GM12878 (cell line): ENCODE measurements at regions not wholly inside any gene's neighbourhood (a gene's known extent, or its start where the extent isn't known, plus 50 kb on each side); places are given as distances from the start of the nearest gene placed in this dataset.

Source experiments
- ATAC-seq: fragments of 200-7000 bp; cut with Tn5 transposase; 3 replicates; pipeline ENCODE4 v1.9.1; 2020; ENCODE audit warnings: mild to moderate bottlenecking, moderate library complexity
- BruUV-seq: library from RNA; stranded (reverse); fragments of 400-500 nt; replicated peaks from 2 replicates; lab custom pipeline; 2021; lab: Mats Ljungman, UMichigan
- CTCF ChIA-PET: fragments of 300-600 bp; sonication (Branson Sonifier 250); formaldehyde crosslinking; extraction: SDS; loops from one replicate; lab custom pipeline; 2021; ENCODE audit warnings: inconsistent platforms; lab: Yijun Ruan, JAX
- POLR2A ChIA-PET: fragments of 350-600 bp; formaldehyde crosslinking; extraction: SDS; loops from one replicate; lab custom pipeline; 2021; ENCODE audit warnings: inconsistent platforms; lab: Charles Lee
- RAD21 ChIA-PET: fragments of 300-600 bp; sonication (Branson Sonifier 250); formaldehyde crosslinking; loops from one replicate; lab custom pipeline; 2023; ENCODE audit warnings: antibody characterized with exemption; ENCODE audit not compliant: unreplicated experiment; lab: Charles Lee
- SMC1A ChIA-PET: fragments of 300-600 bp; sonication (Branson Sonifier 250); formaldehyde crosslinking; loops from one replicate; lab custom pipeline; 2023; ENCODE audit not compliant: unreplicated experiment, uncharacterized antibody; lab: Charles Lee
- DNase-seq: peaks from one replicate; pipeline ENCODE4 v3.0.0-alpha.2; 2011; ENCODE audit warnings: low read depth, low spot score
- FAIRE-seq: peaks from 3 replicates; lab custom pipeline; 2011; peaks lifted over from hg19 to GRCh38; lab: Jason Lieb, UNC
- H2AFZ ChIP-seq: 2 replicates; pipeline ENCODE4 v1.6.0; 2011; ENCODE audit warnings: low read depth, low read length, control low read depth; ENCODE audit not compliant: control insufficient read depth
- H3K27ac ChIP-seq: 2 replicates; pipeline ENCODE4 v1.5.1; 2011; ENCODE audit warnings: control low read depth; ENCODE audit not compliant: control insufficient read depth, insufficient read depth
- H3K27me3 ChIP-seq, 2 experiments: replicated peaks in 1 of 2; 2 replicates each; pipeline versions ENCODE4 v1.6.0 to v1.6.1; 2011; ENCODE audit warnings: low read length in 1 of 2; ENCODE audit not compliant: control insufficient read depth in 2 of 2, insufficient read depth in 2 of 2
- H3K36me3 ChIP-seq, 2 experiments: 2 replicates each; pipeline ENCODE4 v1.5.1; 2011; ENCODE audit warnings: low read length in 1 of 2; ENCODE audit not compliant: control insufficient read depth in 2 of 2, insufficient read depth in 2 of 2
- H3K4me1 ChIP-seq: 2 replicates; pipeline ENCODE4 v1.6.1; 2011; ENCODE audit warnings: mild to moderate bottlenecking, low read length, moderate library complexity, mixed read lengths; ENCODE audit not compliant: control insufficient read depth, insufficient read depth
- H3K4me2 ChIP-seq: 2 replicates; pipeline ENCODE4 v1.6.0; 2011; ENCODE audit warnings: control low read depth; ENCODE audit not compliant: control insufficient read depth, insufficient read depth
- H3K4me3 ChIP-seq: fragments of 200-600 bp; sonication (generic); 2 replicates; pipeline ENCODE4 v1.5.1; 2016
- H3K79me2 ChIP-seq: 2 replicates; pipeline ENCODE4 v1.6.0; 2011; ENCODE audit warnings: low read length; ENCODE audit not compliant: control insufficient read depth, insufficient read depth
- H3K9ac ChIP-seq: 2 replicates; pipeline ENCODE4 v1.8.0; 2011; ENCODE audit warnings: low read length, control low read depth, mixed read lengths; ENCODE audit not compliant: control insufficient read depth, insufficient read depth
- H3K9me3 ChIP-seq: replicated peaks from 3 replicates; pipeline ENCODE4 v1.5.1; 2011; ENCODE audit warnings: mild to moderate bottlenecking, low read length; ENCODE audit not compliant: control insufficient read depth, insufficient read depth
- H4K20me1 ChIP-seq: 2 replicates; pipeline ENCODE4 v1.6.0; 2011; ENCODE audit not compliant: control insufficient read depth, insufficient read depth
- BCL11A ChIP-seq: IDR thresholded peaks from 2 replicates; pipeline ENCODE4 v1.6.1; 2011; ENCODE audit warnings: low read depth, low read length
- BMI1 ChIP-seq: fragments of 450-650 bp; IDR thresholded peaks from 2 replicates; pipeline ENCODE4 v1.6.1; 2016; ENCODE audit warnings: mild to moderate bottlenecking, moderate library complexity, borderline replicate concordance
- CEBPB ChIP-seq, 2 experiments: fragments of 150-350 bp in 1 of 2; IDR thresholded peaks; 2 replicates each; pipeline ENCODE4 v1.6.1; 2012 to 2014; ENCODE audit warnings: low read depth in 2 of 2, low read length in 2 of 2, borderline replicate concordance in 1 of 2, inconsistent platforms in 1 of 2
- CHD4 ChIP-seq: fragments of 200-600 bp; sonication (generic); IDR thresholded peaks from 2 replicates; pipeline ENCODE4 v1.6.1; 2016; ENCODE audit warnings: mild to moderate bottlenecking
- EED ChIP-seq: sonication (generic); IDR thresholded peaks from 2 replicates; pipeline ENCODE4 v1.6.1; 2016; ENCODE audit warnings: antibody characterized with exemption, low read depth
- FOXK2 ChIP-seq: fragments of 450-650 bp; IDR thresholded peaks from 2 replicates; pipeline ENCODE4 v1.6.1; 2017; ENCODE audit warnings: mild to moderate bottlenecking, moderate library complexity
- JUND ChIP-seq: IDR thresholded peaks from 2 replicates; pipeline ENCODE4 v1.6.1; 2012; ENCODE audit warnings: low read depth, mild to moderate bottlenecking, low read length, improper control_type of control experiment, moderate library complexity
- NBN ChIP-seq: fragments of 450-650 bp; IDR thresholded peaks from 2 replicates; pipeline ENCODE4 v1.6.1; 2016
- NR2C1 ChIP-seq: fragments of 450-650 bp; IDR thresholded peaks from 2 replicates; pipeline ENCODE4 v1.6.1; 2017; ENCODE audit warnings: antibody characterized with exemption, mild to moderate bottlenecking, moderate library complexity
- NR2F1 ChIP-seq: fragments of 450-650 bp; conservative IDR thresholded peaks from 2 replicates; pipeline ENCODE4 v1.6.1; 2017; ENCODE audit warnings: mild to moderate bottlenecking
- PAX5 ChIP-seq: IDR thresholded peaks from 2 replicates; pipeline ENCODE4 v1.6.1; 2011; ENCODE audit warnings: low read depth, low read length, borderline replicate concordance
- SIX5 ChIP-seq: IDR thresholded peaks from 2 replicates; pipeline ENCODE4 v1.6.1; 2011; ENCODE audit warnings: mild to moderate bottlenecking, low read depth, low read length, moderate library complexity; ENCODE audit not compliant: severe bottlenecking
- TBL1XR1 ChIP-seq: IDR thresholded peaks from 2 replicates; pipeline ENCODE4 v1.6.1; 2012; ENCODE audit warnings: low read depth, low read length, improper control_type of control experiment
- WGBS: methylation state at CpG from one replicate; pipeline ENCODE4 v1.1.6; 2016; ENCODE audit warnings: low lambda C conversion rate; ENCODE audit not compliant: insufficient replicate concordance, insufficient coverage; ENCODE audit errors: missing lambda C conversion rate; 5-methylcytosine and 5-hydroxymethylcytosine counted together
- in situ Hi-C: fragments of 300-500 bp; cut with MboI; formaldehyde crosslinking; loops from 9 replicates; pipeline ENCODE4 v1.14.3; 2018; ENCODE audit warnings: mixed read lengths
- intact Hi-C: fragments of 100-400 bp; cut with micrococcal nuclease; formaldehyde crosslinking; loops from one replicate; pipeline ENCODE4 v1.14.2; 2022; ENCODE audit not compliant: unreplicated experiment
- TF ChIP-seq, protein P1 (sequence below): fragments of 450-650 bp; IDR thresholded peaks from 2 replicates; pipeline ENCODE4 v1.6.1; 2017; ENCODE audit warnings: mild to moderate bottlenecking, moderate library complexity

DNA sequence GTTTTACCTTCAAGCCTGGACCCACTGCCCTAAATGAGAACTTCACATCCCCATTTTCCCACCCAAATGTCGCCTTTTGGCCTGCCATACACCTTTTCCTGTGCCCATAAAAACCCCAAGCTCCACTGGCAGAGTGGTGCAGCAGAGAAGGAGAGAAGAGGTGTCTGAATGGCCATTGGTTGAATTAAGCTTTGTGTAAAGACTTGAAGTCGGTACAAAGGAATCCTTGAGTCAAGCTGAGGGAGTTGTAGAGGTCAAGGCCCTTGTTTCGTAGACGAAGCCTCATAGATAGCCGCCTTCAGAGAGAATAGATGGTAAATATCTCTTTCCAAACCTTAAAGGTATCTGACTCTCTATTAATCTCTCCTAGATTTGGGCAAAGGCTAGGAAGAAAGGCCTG lies 1479.2 kb upstream of the PRR20A start (continued):
- TF ChIP-seq, protein P1, sequence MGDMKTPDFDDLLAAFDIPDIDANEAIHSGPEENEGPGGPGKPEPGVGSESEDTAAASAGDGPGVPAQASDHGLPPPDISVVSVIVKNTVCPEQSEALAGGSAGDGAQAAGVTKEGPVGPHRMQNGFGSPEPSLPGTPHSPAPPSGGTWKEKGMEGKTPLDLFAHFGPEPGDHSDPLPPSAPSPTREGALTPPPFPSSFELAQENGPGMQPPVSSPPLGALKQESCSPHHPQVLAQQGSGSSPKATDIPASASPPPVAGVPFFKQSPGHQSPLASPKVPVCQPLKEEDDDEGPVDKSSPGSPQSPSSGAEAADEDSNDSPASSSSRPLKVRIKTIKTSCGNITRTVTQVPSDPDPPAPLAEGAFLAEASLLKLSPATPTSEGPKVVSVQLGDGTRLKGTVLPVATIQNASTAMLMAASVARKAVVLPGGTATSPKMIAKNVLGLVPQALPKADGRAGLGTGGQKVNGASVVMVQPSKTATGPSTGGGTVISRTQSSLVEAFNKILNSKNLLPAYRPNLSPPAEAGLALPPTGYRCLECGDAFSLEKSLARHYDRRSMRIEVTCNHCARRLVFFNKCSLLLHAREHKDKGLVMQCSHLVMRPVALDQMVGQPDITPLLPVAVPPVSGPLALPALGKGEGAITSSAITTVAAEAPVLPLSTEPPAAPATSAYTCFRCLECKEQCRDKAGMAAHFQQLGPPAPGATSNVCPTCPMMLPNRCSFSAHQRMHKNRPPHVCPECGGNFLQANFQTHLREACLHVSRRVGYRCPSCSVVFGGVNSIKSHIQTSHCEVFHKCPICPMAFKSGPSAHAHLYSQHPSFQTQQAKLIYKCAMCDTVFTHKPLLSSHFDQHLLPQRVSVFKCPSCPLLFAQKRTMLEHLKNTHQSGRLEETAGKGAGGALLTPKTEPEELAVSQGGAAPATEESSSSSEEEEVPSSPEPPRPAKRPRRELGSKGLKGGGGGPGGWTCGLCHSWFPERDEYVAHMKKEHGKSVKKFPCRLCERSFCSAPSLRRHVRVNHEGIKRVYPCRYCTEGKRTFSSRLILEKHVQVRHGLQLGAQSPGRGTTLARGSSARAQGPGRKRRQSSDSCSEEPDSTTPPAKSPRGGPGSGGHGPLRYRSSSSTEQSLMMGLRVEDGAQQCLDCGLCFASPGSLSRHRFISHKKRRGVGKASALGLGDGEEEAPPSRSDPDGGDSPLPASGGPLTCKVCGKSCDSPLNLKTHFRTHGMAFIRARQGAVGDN = no peak

DNA sequence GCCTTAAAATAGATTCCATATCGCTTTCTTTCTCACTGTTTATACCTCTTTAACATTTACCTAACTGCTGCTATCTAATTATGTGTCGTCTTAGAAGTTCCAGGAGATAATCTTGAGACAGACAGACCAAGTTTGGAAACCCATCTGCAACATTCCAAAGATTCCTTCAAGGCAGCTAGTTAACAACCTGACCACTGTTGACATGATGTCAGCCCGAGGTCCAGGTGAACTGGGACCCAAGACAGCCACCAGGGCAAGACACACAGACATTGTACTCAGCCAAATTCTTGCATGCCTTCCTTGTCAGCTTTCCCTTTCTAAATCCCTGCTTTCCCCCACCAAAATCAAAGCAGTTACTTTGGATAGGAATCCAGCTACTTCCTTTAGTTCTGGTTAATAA lies 1476.5 kb upstream of the PRR20A start:
- Histone ChIP-seq H4K20me1 (no peaks in the 10 kb centered on the region), H2AFZ (no peak overlapping the region), H3K36me3 (no peaks in the 10 kb centered on the region), H3K9me3 (no peaks in the 10 kb centered on the region), H3K4me1 (no peaks in the 10 kb centered on the region), H3K4me3 (no peak overlapping the region), H3K79me2 (no peaks in the 10 kb centered on the region), H3K4me2 (no peak overlapping the region), H3K27me3 (no peaks in the 10 kb centered on the region), H3K27ac (no peak overlapping the region), H3K9ac (no peak overlapping the region)
- DNase-seq (no peak), ATAC-seq (no peak), FAIRE-seq (no peak)
- BruUV-seq = no TSS peak
- ChIA-PET CTCF (no interaction called here), POLR2A (no interaction called here), SMC1A (no interaction called here), RAD21 (no interaction called here)
- 0% methylated on average over 3 of the region's 3 CpGs for WGBS
- TF ChIP-seq NR2C1 (no peak), CHD4 (no peak), BCL11A (no peak), CEBPB (IDR thresholded peaks at IDR 0.05; ENCODE audit: borderline replicate concordance in 1 of 2, low read depth in 2 of 2, low read length in 2 of 2) (no peak), SIX5 (no peak), JUND (no peak), EED (no peak), BMI1 (no peak), NBN (no peak), NR2F1 (no peak), PAX5 (no peak), TBL1XR1 (no peak), FOXK2 (no peak)
- intact Hi-C loops (no loop called here), in situ Hi-C loops (no loop called here)
